ENCODE measurements at regions not wholly inside any gene's neighbourhood (a gene's known extent, or its start where the extent isn't known, plus 50 kb on each side); places are given as distances from the start of the nearest gene placed in this dataset.

DNA sequence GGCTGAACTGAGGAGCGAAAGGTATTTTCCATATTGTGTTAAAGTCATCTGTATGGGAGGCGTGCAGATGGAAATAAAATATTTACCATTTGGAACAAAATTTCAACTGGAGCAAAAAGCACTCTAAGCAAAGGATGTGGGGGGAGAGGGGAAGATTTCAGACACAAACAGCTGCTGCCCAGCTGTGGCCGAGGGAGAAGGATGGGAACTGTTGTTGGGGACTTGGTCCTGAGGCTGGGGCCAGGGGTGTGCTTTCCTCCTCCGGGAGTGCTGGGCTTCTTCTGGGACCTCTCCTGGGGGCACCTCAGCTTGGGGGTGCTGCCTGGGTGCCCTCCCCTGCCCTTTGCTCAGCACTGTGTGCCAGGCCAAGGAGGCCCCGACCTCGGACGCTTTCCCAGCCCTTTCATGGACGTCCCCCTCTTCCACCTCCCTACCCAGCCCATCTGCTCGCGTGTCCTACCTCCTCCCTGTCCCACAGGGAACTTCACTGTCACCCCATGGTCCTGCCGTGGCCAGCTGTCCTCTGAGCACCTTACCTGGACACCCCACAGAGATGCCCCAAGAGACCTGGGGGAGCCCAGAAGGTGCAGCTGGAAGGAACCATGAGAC, 101.9 kb upstream of the COL5A1 start:
- H3K27me3 ChIP-seq (replicated peaks): no peaks in the 10 kb centered on the region
- H3K4me3 ChIP-seq (ENCODE audit: low read depth, low read length): no peak overlapping the region
- no peak overlapping the region for H3K27ac ChIP-seq
- no peak for DNase-seq
- in situ Hi-C loops (cut with HindIII; ENCODE audit: low pct_ligation_motif_present, low sequenced_read_pairs): no loop called here
- TF ChIP-seq, protein P1, sequence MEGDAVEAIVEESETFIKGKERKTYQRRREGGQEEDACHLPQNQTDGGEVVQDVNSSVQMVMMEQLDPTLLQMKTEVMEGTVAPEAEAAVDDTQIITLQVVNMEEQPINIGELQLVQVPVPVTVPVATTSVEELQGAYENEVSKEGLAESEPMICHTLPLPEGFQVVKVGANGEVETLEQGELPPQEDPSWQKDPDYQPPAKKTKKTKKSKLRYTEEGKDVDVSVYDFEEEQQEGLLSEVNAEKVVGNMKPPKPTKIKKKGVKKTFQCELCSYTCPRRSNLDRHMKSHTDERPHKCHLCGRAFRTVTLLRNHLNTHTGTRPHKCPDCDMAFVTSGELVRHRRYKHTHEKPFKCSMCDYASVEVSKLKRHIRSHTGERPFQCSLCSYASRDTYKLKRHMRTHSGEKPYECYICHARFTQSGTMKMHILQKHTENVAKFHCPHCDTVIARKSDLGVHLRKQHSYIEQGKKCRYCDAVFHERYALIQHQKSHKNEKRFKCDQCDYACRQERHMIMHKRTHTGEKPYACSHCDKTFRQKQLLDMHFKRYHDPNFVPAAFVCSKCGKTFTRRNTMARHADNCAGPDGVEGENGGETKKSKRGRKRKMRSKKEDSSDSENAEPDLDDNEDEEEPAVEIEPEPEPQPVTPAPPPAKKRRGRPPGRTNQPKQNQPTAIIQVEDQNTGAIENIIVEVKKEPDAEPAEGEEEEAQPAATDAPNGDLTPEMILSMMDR (IDR thresholded peaks at IDR 0.05; ENCODE audit: low read depth, low read length, missing control alignments): no peak
- no peaks in the 10 kb centered on the region for H3K36me3 ChIP-seq (replicated peaks)

DNA sequence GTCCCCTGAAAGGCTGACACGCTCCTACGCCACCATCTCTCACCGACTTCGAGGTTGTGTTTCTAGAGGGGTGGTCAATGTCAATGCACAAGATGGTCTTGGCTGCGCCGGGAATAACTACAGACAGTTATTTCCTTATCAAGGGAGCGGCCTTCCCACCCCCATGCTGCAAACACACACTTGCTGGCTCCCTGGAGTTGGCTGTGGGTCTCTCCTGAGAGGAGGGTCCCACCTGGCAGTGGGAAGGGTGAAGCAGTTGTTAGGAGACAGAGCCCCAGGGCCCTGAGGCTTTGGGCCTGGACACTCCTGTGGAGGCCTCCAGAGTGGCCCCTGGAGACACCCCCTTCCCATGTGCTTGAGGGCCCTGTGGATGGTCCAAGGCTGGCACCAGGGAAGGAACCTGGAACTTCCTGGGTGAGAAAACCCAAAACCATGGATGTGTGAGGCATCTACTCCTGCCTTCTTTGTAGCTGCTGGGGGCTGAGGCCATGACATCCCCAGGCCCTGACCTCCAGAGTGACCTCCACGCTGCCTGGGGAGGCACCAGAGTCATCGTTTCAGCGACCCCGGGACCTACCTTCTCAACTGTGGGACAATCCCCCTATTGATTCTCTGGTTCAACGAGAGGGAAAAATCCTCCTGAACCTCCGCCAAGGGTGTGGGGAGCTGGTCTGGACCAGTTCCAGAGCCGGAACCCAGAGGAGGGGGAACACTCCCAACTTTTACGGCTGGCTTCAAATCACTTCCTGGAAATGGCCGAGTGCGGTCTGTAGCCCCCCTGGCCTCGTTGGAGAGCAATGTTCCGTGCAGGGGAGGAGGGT, 101.1 kb upstream of the COL5A1 start:
- TF ChIP-seq, protein P1 (IDR thresholded peaks at IDR 0.05; ENCODE audit: low read depth, low read length, missing control alignments): no peak

DNA sequence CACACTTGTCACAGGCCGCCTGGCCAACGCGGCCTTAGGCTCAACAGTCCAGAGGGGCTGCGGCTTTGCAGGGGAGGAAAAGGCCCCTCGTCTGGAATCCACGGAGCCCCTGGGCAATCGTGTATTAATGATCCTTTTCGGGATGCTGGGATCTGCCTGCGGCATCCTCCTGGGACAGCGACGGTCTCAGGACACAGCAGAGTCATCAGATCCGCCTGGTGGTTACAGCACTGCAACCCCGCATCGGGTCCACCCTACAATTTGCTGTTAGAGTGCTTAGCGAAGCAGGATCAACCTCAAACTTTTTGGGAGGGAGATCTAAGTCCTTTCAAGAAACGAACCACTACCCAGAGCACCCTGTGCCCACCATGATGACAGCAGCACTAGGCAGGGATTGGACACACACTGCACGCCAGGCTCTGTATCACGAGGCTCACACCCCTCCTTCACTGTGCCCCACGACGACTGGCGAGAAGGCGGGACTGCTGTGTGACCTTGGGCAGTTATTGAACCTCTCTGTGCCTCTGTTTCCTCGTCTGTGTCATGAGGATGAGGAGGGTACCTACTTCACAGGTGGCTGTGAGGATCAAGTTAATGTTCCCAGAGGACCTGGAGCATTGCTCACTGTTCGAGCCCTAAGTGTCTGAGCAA, 100.4 kb upstream of the COL5A1 start:
- H3K36me3 ChIP-seq (replicated peaks): no peaks in the 10 kb centered on the region
- in situ Hi-C loops (cut with HindIII; ENCODE audit: low pct_ligation_motif_present, low sequenced_read_pairs): no loop called here
- TF ChIP-seq, protein P1 (IDR thresholded peaks at IDR 0.05; ENCODE audit: low read depth, low read length, missing control alignments): no peak
- no peaks in the 10 kb centered on the region for H3K27me3 ChIP-seq (replicated peaks)
- no peak for DNase-seq
- H3K27ac ChIP-seq: no peak overlapping the region
- H3K4me3 ChIP-seq (ENCODE audit: low read depth, low read length): no peak overlapping the region

More for the DNA sequence above, 101.1 kb upstream of the COL5A1 start:
- no peak overlapping the region for H3K27ac ChIP-seq
- DNase-seq: no peak
- H3K4me3 ChIP-seq (ENCODE audit: low read depth, low read length): no peak overlapping the region
- no peaks in the 10 kb centered on the region for H3K36me3 ChIP-seq (replicated peaks)
- H3K27me3 ChIP-seq (replicated peaks): no peaks in the 10 kb centered on the region
- in situ Hi-C loops (cut with HindIII; ENCODE audit: low pct_ligation_motif_present, low sequenced_read_pairs): no loop called here

DNA sequence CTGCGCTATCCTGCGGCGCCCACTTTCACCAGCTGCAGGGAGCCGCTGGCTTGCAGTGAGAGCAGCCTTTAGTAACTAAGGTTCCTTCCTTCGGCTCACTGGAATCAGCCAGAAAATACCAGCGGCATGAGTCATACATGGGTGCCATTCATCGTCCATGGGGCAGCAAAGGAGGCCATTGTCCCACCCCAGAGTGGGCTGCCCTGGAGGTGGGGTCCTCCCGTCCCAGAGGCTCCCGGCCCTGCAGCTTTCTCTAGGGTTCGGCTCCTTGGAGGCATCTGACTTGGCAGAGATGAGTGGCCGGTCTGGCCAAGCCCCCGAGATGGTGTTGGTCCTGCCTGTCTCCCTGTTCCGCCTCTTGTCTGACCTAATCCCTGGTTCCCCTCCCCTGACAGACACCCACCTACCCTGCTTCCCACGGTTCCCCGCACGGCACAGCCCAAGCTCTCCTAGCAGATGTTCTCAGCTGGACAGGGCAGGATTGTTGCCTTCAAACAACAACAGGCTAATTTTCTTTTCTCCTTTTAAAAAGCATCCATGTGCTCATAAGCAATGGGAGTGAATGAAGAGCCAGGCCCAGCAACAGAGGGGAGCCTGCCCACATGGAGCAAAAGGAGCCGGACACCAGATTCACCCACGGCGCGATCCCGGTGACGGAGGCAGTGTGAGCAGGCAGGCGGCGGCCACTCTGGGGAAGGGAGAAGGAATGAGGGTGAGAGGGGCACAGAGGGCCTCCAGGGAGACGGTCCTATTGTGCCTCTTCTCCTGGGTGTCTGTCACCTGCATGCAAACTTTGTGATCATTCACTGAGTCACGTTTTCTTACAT, 97.0 kb upstream of the COL5A1 start:
- Histone ChIP-seq H3K36me3 (replicated peaks) (no peaks in the 10 kb centered on the region), H3K4me3 (ENCODE audit: low read depth, low read length) (no peak overlapping the region), H3K27ac (no peak overlapping the region), H3K27me3 (replicated peaks) (no peaks in the 10 kb centered on the region)
- in situ Hi-C loops (cut with HindIII; ENCODE audit: low pct_ligation_motif_present, low sequenced_read_pairs): no loop called here
- TF ChIP-seq, protein P1 (IDR thresholded peaks at IDR 0.05; ENCODE audit: low read depth, low read length, missing control alignments): no peak
- peak; percentile 67 for DNase-seq

DNA sequence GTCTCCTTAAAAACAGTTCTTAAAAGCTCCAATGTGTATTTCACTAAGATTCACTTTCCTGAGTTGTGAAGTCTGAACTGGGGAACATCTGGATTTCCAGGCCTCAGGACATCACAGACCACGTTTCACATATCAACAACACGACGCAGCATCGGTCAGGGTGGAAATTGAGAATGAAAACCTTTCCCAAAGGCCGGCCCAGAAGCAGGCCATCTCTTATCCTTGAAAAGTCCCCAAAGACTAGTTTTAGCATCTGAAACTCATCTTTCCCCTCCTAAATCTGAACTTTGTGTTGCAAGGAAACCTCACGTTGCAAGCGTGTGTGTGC, 96.4 kb upstream of the COL5A1 start:
- Histone ChIP-seq H3K27me3 (replicated peaks) (no peaks in the 10 kb centered on the region), H3K27ac (no peak overlapping the region), H3K36me3 (replicated peaks) (no peaks in the 10 kb centered on the region), H3K4me3 (ENCODE audit: low read depth, low read length) (no peak overlapping the region)
- no peak for DNase-seq
- TF ChIP-seq, protein P1 (IDR thresholded peaks at IDR 0.05; ENCODE audit: low read depth, low read length, missing control alignments): no peak
- in situ Hi-C loops (cut with HindIII; ENCODE audit: low pct_ligation_motif_present, low sequenced_read_pairs): no loop called here

Data from brain microvascular endothelial cell (primary cell).